T-cell (primary cell): ENCODE measurements at regions not wholly inside any gene's neighbourhood (a gene's known extent, or its start where the extent isn't known, plus 50 kb on each side); places are given as distances from the start of the nearest gene placed in this dataset.

Experiments
- ATAC-seq, 4 experiments: fragments of 200-7000 bp in 3 of 4; fragments of 150-1000 bp in 1 of 4; cut with Tn5 transposase; replicated peaks in 1 of 4; 1 replicate in 3 of 4; 2 replicates in 1 of 4; pipeline ENCODE4 v1.10.0; 2021; ENCODE audit warnings: moderate library complexity in 3 of 4, mild to moderate bottlenecking in 2 of 4, moderate number of reproducible peaks in 1 of 4
- CTCF ChIA-PET, 2 donors: fragments of 300-600 bp; sonication (Branson Sonifier 250); formaldehyde crosslinking; loops; one replicate each; lab custom pipeline; 2022; ENCODE audit warnings: antibody characterized with exemption in 2 of 2; lab: Charles Lee
- POLR2A ChIA-PET, 2 donors: fragments of 300-600 bp; sonication (Branson Sonifier 250); formaldehyde crosslinking; loops; one replicate each; lab custom pipeline; 2022; ENCODE audit warnings: antibody characterized with exemption in 2 of 2; lab: Charles Lee
- DNase-seq, 35 experiments: peaks; one replicate each; pipeline versions ENCODE4 v3.0.0 to v3.0.0-alpha.2; 2013 to 2023
- H3K27ac ChIP-seq: one replicate; pipeline ENCODE4 v1.5.1; 2013; ENCODE audit warnings: low read length
- H3K27me3 ChIP-seq, 2 experiments: replicated peaks in 1 of 2; 1 replicate in 1 of 2; 2 replicates in 1 of 2; pipeline versions ENCODE4 v1.6.1 to v1.7.0; 2013; ENCODE audit warnings: low read length in 1 of 2, mixed read lengths in 1 of 2; ENCODE audit not compliant: control insufficient read depth in 2 of 2, insufficient read depth in 2 of 2; ENCODE audit errors: extremely low read depth in 1 of 2
- H3K36me3 ChIP-seq, 2 donors: 1 replicate in 1 of 2; 2 replicates in 1 of 2; pipeline versions ENCODE4 v1.6.1 to v1.7.0; 2013; ENCODE audit warnings: low read length in 1 of 2; ENCODE audit not compliant: control insufficient read depth in 2 of 2, insufficient read depth in 1 of 2; ENCODE audit errors: extremely low read depth in 1 of 2
- H3K4me1 ChIP-seq, 2 experiments: 1 replicate in 1 of 2; 2 replicates in 1 of 2; pipeline versions ENCODE4 v1.6.1 to v1.7.0; 2013; ENCODE audit warnings: low read length in 2 of 2, mixed read lengths in 1 of 2; ENCODE audit not compliant: insufficient read depth in 2 of 2, control insufficient read depth in 1 of 2; ENCODE audit errors: extremely low read depth in 1 of 2
- H3K4me3 ChIP-seq, 2 donors: 1 replicate in 1 of 2; 2 replicates in 1 of 2; pipeline versions ENCODE4 v1.5.1 to v1.7.0; 2013; ENCODE audit warnings: mild to moderate bottlenecking in 2 of 2, low read length in 1 of 2, moderate library complexity in 1 of 2; ENCODE audit not compliant: control insufficient read depth in 1 of 2; ENCODE audit errors: extremely low read depth in 1 of 2
- H3K9me3 ChIP-seq: 2 replicates; pipeline ENCODE4 v1.7.0; 2013
- H3K27ac Mint-ChIP-seq, 2 donors: one replicate each; pipeline ENCODE4 v1.8.0; 2020 to 2021; ENCODE audit warnings: mild to moderate bottlenecking in 2 of 2, mixed read lengths in 2 of 2
- H3K27me3 Mint-ChIP-seq, 2 donors: one replicate each; pipeline ENCODE4 v1.8.0; 2021 to 2022; ENCODE audit warnings: mixed read lengths in 2 of 2
- H3K36me3 Mint-ChIP-seq: one replicate; pipeline ENCODE4 v1.8.0; 2021; ENCODE audit warnings: mixed read lengths
- H3K4me1 Mint-ChIP-seq, 3 donors: one replicate each; pipeline ENCODE4 v1.8.0; 2020 to 2022; ENCODE audit warnings: mixed read lengths in 3 of 3, mild to moderate bottlenecking in 1 of 3
- H3K4me3 Mint-ChIP-seq, 3 donors: one replicate each; pipeline ENCODE4 v1.8.0; 2020 to 2022; ENCODE audit warnings: mild to moderate bottlenecking in 3 of 3, mixed read lengths in 3 of 3, moderate library complexity in 3 of 3
- H3K9me3 Mint-ChIP-seq, 3 donors: one replicate each; pipeline ENCODE4 v1.8.0; 2020 to 2022; ENCODE audit warnings: mixed read lengths in 3 of 3
- WGBS: methylation state at CpG from one replicate; pipeline ENCODE4 v1.1.5; 2013; ENCODE audit warnings: missing lambda C conversion rate; ENCODE audit not compliant: insufficient coverage; 5-methylcytosine and 5-hydroxymethylcytosine counted together

GRCh38 chr18:24937639-24938275, 414.2 kb downstream of the ZNF521 start:
- Mint-ChIP-seq H3K4me3 (no peak overlapping the region), H3K4me1 (no peaks in the 10 kb centered on the region), H3K27ac (no peak overlapping the region), H3K9me3 (no peaks in the 10 kb centered on the region), H3K36me3 (no peaks in the 10 kb centered on the region), H3K27me3 (no peaks in the 10 kb centered on the region)
- CTCF ChIA-PET: no interaction called here
- H3K9me3 ChIP-seq: no peaks in the 10 kb centered on the region
- H3K4me3 ChIP-seq: no peak overlapping the region
- H3K4me1 ChIP-seq: no peaks in the 10 kb centered on the region
- ATAC-seq: no peak
- no peak overlapping the region for H3K27ac ChIP-seq
- no peak for DNase-seq
- WGBS: 100% methylated on average over 4 of the region's 5 CpGs
- no peaks in the 10 kb centered on the region for H3K27me3 ChIP-seq
- no peaks in the 10 kb centered on the region for H3K36me3 ChIP-seq
- POLR2A ChIA-PET: no interaction called here

GRCh38 chr18:24940416-24940815, 411.6 kb downstream of the ZNF521 start:
- Histone ChIP-seq H3K27me3 (no peaks in the 10 kb centered on the region), H3K27ac (no peak overlapping the region), H3K4me1 (no peaks in the 10 kb centered on the region), H3K9me3 (no peaks in the 10 kb centered on the region), H3K36me3 (no peaks in the 10 kb centered on the region), H3K4me3 (no peak overlapping the region)
- Mint-ChIP-seq H3K4me3 (no peak overlapping the region), H3K36me3 (no peaks in the 10 kb centered on the region), H3K27me3 (peaks cover 0 to 2% of the 10 kb centered on the region in 2 donors), H3K9me3 (no peaks in the 10 kb centered on the region), H3K4me1 (no peaks in the 10 kb centered on the region), H3K27ac (no peak overlapping the region)
- DNase-seq: no peak
- ATAC-seq: no peak
- no CpG with 5 or more reads among the region's 6 CpGs for WGBS
- ChIA-PET POLR2A (no interaction called here), CTCF (no interaction called here)

- POLR2A ChIA-PET: no interaction called here
- H3K4me3 Mint-ChIP-seq: no peak overlapping the region
- H3K27me3 Mint-ChIP-seq: peaks cover 0 to 2% of the 10 kb centered on the region in 2 donors
- Histone ChIP-seq H3K27ac (no peak overlapping the region), H3K9me3 (no peaks in the 10 kb centered on the region), H3K4me1 (no peaks in the 10 kb centered on the region), H3K36me3 (no peaks in the 10 kb centered on the region), H3K27me3 (no peaks in the 10 kb centered on the region), H3K4me3 (no peak overlapping the region)
- DNase-seq (no peak), ATAC-seq (no peak)
- peaks cover 0 to 3% (median 0%) of the 10 kb centered on the region in 3 donors for H3K9me3 Mint-ChIP-seq
- no peaks in the 10 kb centered on the region for H3K4me1 Mint-ChIP-seq
- H3K27ac Mint-ChIP-seq: no peak overlapping the region
- H3K36me3 Mint-ChIP-seq: no peaks in the 10 kb centered on the region
- 94% methylated on average over 2 of the region's 6 CpGs for WGBS
- CTCF ChIA-PET: no interaction called here
Observed at GRCh38 chr18:24941174-24941951, 410.6 kb downstream of the ZNF521 start.

- Mint-ChIP-seq H3K4me3 (no peak overlapping the region), H3K9me3 (peaks cover 0 to 3% (median 0%) of the 10 kb centered on the region in 3 donors), H3K36me3 (no peaks in the 10 kb centered on the region), H3K4me1 (no peaks in the 10 kb centered on the region), H3K27ac (no peak overlapping the region), H3K27me3 (peaks cover 0 to 2% of the 10 kb centered on the region in 2 donors)
- no peak overlapping the region for H3K4me3 ChIP-seq
- no peak overlapping the region for H3K27ac ChIP-seq
- WGBS: 73% methylated on average over 2 of the region's 4 CpGs
- ChIA-PET POLR2A (no interaction called here), CTCF (no interaction called here)
- ATAC-seq (no peak), DNase-seq (no peak)
- H3K4me1 ChIP-seq: no peaks in the 10 kb centered on the region
- no peaks in the 10 kb centered on the region for H3K9me3 ChIP-seq
- H3K27me3 ChIP-seq: no peaks in the 10 kb centered on the region
- no peaks in the 10 kb centered on the region for H3K36me3 ChIP-seq
Observed at GRCh38 chr18:24942144-24942543, 409.8 kb downstream of the ZNF521 start.

- WGBS: no CpG with 5 or more reads among the region's 8 CpGs
- H3K4me1 Mint-ChIP-seq: no peaks in the 10 kb centered on the region
Observed at GRCh38 chr18:24947521-24948305, 404.3 kb downstream of the ZNF521 start.

GRCh38 chr18:24949908-24950307, 402.1 kb downstream of the ZNF521 start:
- no peaks in the 10 kb centered on the region for H3K36me3 Mint-ChIP-seq
- POLR2A ChIA-PET: no interaction called here

More at GRCh38 chr18:24947521-24948305, 404.3 kb downstream of the ZNF521 start:
- Histone ChIP-seq H3K9me3 (no peaks in the 10 kb centered on the region), H3K4me1 (no peaks in the 10 kb centered on the region), H3K27me3 (no peaks in the 10 kb centered on the region), H3K4me3 (no peak overlapping the region), H3K27ac (no peak overlapping the region), H3K36me3 (no peaks in the 10 kb centered on the region)
- ATAC-seq (no peak), DNase-seq (no peak)
- Mint-ChIP-seq H3K4me3 (no peak overlapping the region), H3K27me3 (peaks cover 0 to 2% of the 10 kb centered on the region in 2 donors), H3K36me3 (no peaks in the 10 kb centered on the region), H3K9me3 (peaks cover 0 to 3% (median 0%) of the 10 kb centered on the region in 3 donors), H3K27ac (no peak overlapping the region)
- ChIA-PET CTCF (no interaction called here), POLR2A (no interaction called here)

More at GRCh38 chr18:24949908-24950307, 402.1 kb downstream of the ZNF521 start:
- no peaks in the 10 kb centered on the region for H3K4me1 Mint-ChIP-seq
- no peaks in the 10 kb centered on the region for H3K9me3 ChIP-seq
- no peak overlapping the region for H3K4me3 ChIP-seq
- H3K9me3 Mint-ChIP-seq: peaks cover 0 to 3% (median 0%) of the 10 kb centered on the region in 3 donors
- no peak overlapping the region for H3K4me3 Mint-ChIP-seq
- H3K27me3 Mint-ChIP-seq: no peaks in the 10 kb centered on the region
- no CpG with 5 or more reads among the region's 5 CpGs for WGBS
- H3K27me3 ChIP-seq: no peaks in the 10 kb centered on the region
- H3K27ac Mint-ChIP-seq: no peak overlapping the region
- ATAC-seq (no peak), DNase-seq (no peak)
- no peaks in the 10 kb centered on the region for H3K4me1 ChIP-seq
- CTCF ChIA-PET: no interaction called here
- H3K27ac ChIP-seq: no peak overlapping the region
- no peaks in the 10 kb centered on the region for H3K36me3 ChIP-seq
